ENCODE measurements at regions not wholly inside any gene's neighbourhood (a gene's known extent, or its start where the extent isn't known, plus 50 kb on each side); places are given as distances from the start of the nearest gene placed in this dataset.

DNA sequence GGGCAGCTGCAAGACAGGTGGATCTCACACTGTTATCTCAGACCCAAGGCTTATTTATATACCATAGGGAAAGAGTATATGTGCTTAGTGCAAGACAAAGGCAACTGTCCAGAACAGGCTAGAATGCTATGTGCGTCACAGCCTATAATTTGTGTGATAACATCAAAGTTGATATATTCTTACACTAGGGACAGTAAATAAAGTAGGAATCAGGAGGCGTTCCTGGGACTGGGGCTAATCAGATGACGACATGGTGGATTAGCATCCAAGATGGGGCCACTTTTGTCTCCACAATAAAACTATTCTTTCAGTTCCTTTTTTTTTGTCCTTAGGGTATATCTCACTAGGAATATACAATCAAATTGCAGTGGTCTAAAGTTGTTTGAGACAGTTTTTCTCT lies 54.9 kb upstream of the IER3 start:
- Mint-ChIP-seq H3K9me3 (no peaks in the 10 kb centered on the region), H3K27me3 (peaks cover 0 to 2% of the 10 kb centered on the region in 2 donors)

GRCh38 chr6:30798494-30798893 lies 54.1 kb upstream of the IER3 start:
- DNase-seq (ENCODE audit: low spot score) = no peak
- no peaks in the 10 kb centered on the region for H3K36me3 Mint-ChIP-seq
- no peak for ATAC-seq
- no peak overlapping the region for H3K4me3 Mint-ChIP-seq
- peaks cover 0 to 2% of the 10 kb centered on the region in 2 donors for H3K27me3 Mint-ChIP-seq
- H3K9me3 Mint-ChIP-seq = no peaks in the 10 kb centered on the region
- H3K27ac Mint-ChIP-seq = peak overlapping the region in 1 of 2 donors; percentile 45
- peaks cover 10 to 14% of the 10 kb centered on the region in 2 donors for H3K4me1 Mint-ChIP-seq (ENCODE audit: low read depth in 2 of 2)

More for the DNA sequence above, 54.9 kb upstream of the IER3 start:
- Mint-ChIP-seq H3K4me3 (no peak overlapping the region), H3K36me3 (no peaks in the 10 kb centered on the region), H3K27ac (no peak overlapping the region), H3K4me1 (ENCODE audit: low read depth in 2 of 2) (peaks cover 4 to 12% of the 10 kb centered on the region in 2 donors)
- ATAC-seq (no peak), DNase-seq (ENCODE audit: low spot score) (no peak)

GRCh38 chr6:30795549-30796293 lies 51.4 kb upstream of the IER3 start:
- Mint-ChIP-seq H3K36me3 (no peaks in the 10 kb centered on the region), H3K4me1 (ENCODE audit: low read depth in 2 of 2) (peaks cover 8 to 14% of the 10 kb centered on the region in 2 donors), H3K9me3 (no peaks in the 10 kb centered on the region), H3K27me3 (no peaks in the 10 kb centered on the region), H3K4me3 (no peak overlapping the region), H3K27ac (no peak overlapping the region)
- DNase-seq (ENCODE audit: low spot score) (no peak), ATAC-seq (no peak)
